ENCODE measurements at regions not wholly inside any gene's neighbourhood (a gene's known extent, or its start where the extent isn't known, plus 50 kb on each side); places are given as distances from the start of the nearest gene placed in this dataset.

DNA sequence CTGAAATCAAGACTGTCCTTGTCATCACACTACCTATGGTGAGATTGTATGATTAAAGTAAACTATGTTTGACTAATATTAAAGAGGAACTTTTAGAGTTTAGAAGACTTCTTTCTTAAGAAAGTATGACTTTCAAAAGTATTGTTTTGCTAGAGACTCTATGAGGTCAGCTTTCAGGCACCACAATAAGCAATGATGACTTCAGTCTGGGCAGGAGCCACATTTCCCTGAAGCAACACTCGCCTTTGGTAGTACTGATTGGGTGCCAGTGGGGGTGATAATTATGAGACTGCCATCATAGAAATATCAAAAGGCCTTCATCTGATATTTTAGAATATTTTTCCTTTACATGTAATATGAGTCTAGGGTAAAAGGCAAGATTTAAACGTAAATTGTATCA lies 212.6 kb downstream of the DTHD1 start:
- no peak for DNase-seq (ENCODE audit: low read depth)

DNA sequence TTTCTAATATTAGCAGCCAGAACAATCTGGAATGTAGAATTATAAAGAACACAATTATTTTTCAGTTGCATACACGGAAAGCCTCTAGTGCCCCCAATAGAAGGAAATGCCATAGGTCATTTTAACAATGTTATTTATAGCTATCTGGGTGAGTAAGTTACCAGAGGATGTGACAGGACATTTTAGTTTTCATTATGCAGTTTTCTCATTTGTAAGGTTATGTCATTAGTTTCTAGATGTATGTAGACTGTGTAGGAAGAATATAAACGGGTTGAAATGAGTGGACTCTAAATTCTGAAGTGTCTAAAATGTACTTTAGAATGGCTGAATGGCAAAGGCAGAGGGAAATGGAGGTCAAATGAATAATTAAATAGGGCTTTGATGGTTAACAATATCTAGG lies 213.3 kb downstream of the DTHD1 start:
- no peak for DNase-seq (ENCODE audit: low read depth)

GRCh38 chr4:36502350-36502749 lies 220.9 kb downstream of the DTHD1 start:
- DNase-seq (ENCODE audit: low read depth) = no peak

DNA sequence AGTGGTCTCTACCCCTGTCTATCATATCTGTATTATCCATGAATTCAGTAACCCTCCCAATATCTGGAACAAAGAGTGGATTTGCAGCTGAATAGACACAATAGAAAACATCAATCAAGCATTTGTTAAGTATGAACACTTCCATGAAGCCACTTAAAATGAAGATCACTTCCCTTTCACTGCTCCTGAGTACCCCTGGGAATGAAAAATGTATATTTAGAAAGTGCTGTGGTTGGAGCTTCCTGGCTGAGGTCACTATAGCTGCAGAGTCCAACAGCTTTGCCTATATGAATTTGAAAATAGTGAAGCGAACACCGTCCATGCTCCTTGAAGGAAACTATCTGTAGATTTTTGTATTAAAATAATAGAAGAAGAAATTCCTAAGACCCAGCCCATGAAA lies 227.0 kb downstream of the DTHD1 start:
- no peak for DNase-seq (ENCODE audit: low read depth)

GRCh38 chr4:36509845-36510244 lies 228.4 kb downstream of the DTHD1 start:
- DNase-seq (ENCODE audit: low read depth) = no peak

DNA sequence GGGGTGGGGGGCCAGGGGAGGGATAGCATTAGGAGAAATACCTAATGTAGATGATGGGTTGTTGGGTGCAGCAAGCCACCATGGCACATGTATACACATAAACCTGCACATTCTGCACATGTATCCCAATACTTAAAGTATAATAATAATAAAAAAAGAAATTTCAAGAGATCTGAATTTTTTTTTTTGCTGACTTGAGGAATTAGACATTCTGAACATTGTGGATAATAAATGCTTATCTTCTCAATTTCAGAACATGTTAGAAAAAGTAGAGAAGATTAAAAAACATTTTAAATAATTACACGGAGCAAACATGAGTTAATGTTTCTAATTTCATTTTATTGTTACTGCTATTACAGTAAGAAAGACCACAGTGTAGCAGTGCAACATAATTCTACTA lies 230.4 kb downstream of the DTHD1 start:
- no peak for DNase-seq (ENCODE audit: low read depth)

- DNase-seq (ENCODE audit: low read depth) = no peak
Measured at GRCh38 chr4:36516522-36517095, 235.2 kb downstream of the DTHD1 start.

- no peak for DNase-seq (ENCODE audit: low read depth)
Measured at GRCh38 chr4:36523182-36523581, 241.8 kb downstream of the DTHD1 start.

DNA sequence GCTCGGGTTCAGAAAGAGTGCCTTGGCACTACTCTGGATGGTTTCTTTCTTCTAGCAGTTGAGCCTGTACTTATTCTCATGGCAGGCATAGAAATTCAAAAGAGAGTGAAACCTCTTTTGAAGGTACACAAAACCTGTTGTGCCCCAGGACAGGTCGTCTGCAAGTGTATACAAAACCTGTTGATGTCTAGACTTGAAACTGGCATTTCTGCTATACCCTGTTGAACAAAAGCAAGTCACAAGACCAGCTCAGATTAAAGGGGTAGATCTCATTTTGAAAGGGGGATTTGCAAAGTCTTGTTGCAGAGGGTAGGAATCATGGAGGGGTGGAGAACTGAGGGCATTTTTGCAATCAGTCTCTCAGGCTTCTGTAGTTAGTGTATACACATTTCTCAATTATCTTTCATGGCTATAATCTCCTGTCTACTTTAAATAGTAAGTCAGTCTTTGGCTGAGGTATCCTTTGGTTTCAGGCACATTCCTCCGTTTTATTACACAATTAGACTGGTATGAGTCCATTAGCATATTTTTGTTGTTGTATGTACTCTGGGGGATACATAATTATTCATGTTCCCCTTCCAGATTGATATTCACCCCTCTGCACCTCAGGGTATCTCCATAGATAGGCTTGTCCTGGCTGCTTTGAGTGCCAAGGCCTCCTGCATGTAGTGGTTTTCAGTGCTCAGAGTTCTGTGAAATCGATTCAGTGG lies 251.4 kb downstream of the DTHD1 start:
- no peak for DNase-seq (ENCODE audit: low read depth)

GRCh38 chr4:36533944-36534343 lies 252.5 kb downstream of the DTHD1 start:
- no peak for DNase-seq (ENCODE audit: low read depth)

GRCh38 chr4:36547383-36547782 lies 266.0 kb downstream of the DTHD1 start:
- DNase-seq (ENCODE audit: low read depth) = no peak

GRCh38 chr4:36549252-36549651 lies 267.8 kb downstream of the DTHD1 start:
- DNase-seq (ENCODE audit: low read depth) = no peak

- no peak for DNase-seq (ENCODE audit: low read depth)
Measured at GRCh38 chr4:36549992-36550391, 268.6 kb downstream of the DTHD1 start.

DNA sequence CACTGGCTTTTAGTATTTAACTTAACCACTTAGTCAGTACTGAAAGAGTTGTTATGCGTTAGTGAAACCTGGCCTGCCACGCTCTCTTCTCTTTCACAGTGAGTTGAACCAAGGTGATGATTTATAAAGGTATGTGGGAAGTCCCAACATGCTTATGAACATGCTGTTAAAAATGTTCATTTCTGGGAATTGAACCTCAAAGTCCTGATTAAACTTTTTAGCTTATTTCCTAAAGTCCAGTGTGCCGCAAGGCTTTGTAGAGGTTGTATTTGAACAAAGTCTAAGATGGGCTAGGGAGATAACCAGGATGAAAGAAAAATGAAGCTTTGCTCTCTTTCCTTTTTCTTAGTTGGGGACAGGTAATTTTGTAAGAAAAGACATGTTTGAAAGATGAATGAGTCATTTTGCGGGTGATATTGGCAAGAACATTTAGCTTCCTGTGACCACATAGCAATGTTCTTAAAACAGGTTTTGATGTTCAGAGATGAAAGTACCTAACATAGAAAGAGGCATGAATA lies 270.3 kb downstream of the DTHD1 start:
- DNase-seq (ENCODE audit: low read depth) = no peak

GRCh38 chr4:36553029-36553428 lies 271.6 kb downstream of the DTHD1 start:
- DNase-seq (ENCODE audit: low read depth) = no peak

DNA sequence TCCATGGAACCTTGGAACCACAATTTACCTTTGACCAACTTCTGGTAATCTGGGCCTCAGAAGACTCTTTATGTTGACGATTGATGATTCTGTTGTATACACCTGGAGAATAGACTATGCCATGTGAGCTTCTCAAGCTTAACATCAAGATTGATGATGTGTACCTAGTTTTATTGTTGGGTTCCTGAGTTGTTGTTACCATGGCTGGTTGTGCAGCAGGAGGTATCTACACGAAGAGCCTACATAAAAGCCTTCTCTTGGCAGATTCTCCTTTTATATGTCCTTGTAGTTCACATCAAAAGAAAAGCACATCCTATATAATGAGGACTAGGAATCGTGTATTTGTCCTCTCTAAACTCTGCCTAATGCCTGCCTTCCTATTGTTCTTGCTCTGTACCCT lies 272.0 kb downstream of the DTHD1 start:
- DNase-seq (ENCODE audit: low read depth) = no peak

DNA sequence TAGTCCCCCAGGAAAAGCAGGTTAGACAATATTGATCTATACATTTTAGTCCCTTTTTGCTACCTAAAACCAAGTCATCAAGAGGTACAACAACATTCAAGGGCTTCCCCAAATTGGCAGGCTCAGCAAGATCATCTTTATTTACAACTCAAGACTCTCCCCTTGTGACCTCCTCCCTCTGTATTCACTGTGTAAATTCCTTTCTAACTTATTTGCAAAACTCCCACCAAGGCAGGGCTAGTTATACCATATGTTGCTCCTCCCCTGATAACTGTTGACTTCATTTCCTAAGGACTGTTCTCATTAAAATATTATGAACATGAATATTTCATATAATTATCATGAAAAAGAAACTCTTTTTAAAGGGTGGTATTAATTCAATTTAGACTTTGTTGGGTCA lies 275.6 kb downstream of the DTHD1 start:
- DNase-seq (ENCODE audit: low read depth) = no peak

GRCh38 chr4:36568575-36568974 lies 287.2 kb downstream of the DTHD1 start:
- DNase-seq (ENCODE audit: low read depth) = no peak

DNA sequence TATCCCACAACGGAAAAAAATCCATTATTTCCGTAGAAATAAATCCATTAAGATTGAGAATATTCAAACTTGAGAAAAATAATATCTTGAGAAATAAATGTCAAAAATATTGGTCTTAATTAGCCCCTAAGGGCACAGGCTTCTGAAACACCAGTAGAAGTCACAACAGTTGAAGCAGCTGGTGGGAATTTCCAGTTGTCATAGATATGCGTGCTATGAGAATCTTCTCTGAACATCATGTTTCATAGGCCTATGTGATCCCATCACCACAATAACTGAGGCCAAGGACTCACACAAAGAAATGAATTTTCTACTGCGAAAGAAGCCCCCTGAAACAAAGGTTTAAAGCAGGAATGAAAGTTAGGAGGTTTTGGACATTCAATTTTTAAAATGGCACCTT lies 292.0 kb downstream of the DTHD1 start:
- no peak for DNase-seq (ENCODE audit: low read depth)

DNA sequence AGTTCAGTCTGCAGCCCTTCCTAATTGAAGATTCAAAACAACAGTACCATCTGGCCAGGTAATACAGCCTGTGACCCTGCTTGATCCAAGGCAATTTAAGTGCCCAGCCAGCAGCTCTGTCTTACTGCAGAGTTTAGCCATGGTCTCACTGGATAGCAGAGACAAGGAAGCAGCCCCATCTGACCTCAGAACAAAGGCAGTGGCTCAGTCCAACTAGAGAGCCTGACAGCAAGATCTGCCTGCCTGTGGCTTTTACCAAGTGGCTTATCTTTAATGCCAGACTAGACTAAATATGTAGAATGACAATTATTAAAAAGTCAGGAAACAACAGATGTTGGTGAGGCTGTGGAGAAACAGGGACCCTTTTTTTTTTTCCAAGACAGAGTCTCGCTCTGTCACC lies 293.4 kb downstream of the DTHD1 start:
- no peak for DNase-seq (ENCODE audit: low read depth)

GRCh38 chr4:36582198-36582597 lies 300.8 kb downstream of the DTHD1 start:
- DNase-seq (ENCODE audit: low read depth) = no peak

- no peak for DNase-seq (ENCODE audit: low read depth)
Measured at GRCh38 chr4:36587909-36588472, 306.6 kb downstream of the DTHD1 start.

DNA sequence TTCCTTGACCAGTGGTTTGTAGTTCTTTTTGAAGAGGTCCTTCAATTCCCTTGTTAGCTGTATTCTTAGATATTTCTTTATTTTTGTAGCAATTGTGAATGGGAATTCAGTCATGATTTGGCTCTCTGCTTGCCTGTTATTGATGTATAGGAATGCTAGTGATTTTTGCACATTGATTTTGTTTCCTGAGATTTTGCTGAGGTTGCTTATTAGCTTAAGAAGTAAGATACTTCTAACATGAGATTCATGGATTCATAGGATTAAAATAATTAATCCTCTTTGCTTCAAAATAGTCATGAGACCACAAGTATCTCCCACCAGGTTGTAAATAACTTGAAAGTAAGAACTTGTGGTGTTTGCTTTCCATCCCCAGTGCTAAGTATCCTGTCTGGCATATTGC lies 308.9 kb downstream of the DTHD1 start:
- no peak for DNase-seq (ENCODE audit: low read depth)

Data from amniotic epithelial cell (primary cell).